Mucosa of gallbladder (tissue), 1 donor: ENCODE measurements at regions not wholly inside any gene's neighbourhood (a gene's known extent, or its start where the extent isn't known, plus 50 kb on each side); places are given as distances from the start of the nearest gene placed in this dataset.

Source experiments
- DNase-seq: peaks from one replicate; pipeline ENCODE4 v3.0.0-alpha.2; 2020; ENCODE audit warnings: low spot score
- donor health status: DM: no; HTN: no; CAD: no.

DNA sequence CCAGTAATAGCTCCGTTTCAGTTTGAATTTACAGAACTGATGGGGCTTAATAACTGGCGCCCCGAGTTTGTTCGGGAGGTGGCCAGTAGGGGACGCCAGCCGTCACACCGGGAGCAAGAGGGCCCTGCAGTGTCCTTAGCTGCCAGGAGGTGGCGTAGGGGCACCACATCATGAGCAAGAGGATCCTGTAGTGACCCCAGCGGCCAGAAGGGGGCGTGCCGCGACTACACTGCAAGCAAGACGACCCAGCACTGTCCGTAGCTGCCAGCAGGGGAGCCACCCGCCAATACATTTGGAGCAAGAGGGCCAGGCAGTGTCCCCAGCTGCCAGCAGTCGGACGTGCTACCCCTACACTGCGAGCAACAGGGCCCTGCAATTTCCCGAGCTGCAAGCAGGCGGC, 663.7 kb upstream of the B3GAT1 start:
- peak; percentile 17 for DNase-seq

DNA sequence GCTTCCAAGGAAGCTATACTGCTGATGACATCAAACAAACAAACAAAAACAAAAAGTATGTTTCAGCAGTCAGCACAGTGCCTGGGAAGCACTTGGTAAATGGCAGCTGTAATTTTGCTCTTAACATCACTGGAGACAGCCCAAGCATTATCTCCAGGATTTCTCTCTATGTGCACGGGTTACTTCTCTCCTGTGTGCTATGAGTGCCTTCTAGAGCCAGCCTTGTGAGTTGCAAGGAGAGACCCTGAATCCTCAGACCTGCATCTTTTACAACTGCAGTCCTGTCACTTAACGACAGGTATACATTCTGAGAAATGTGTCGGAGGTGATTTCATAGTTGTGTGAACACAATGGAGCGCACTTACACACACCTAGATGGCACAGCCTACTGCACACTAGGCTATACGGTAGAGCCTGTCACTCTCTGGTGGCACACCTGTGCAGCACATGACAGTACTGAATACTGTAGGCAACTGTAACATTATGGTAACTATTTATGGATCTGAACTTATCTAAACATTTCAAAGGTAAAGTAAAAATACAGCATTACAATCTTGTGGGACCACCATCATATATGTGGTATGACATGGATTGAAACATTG, 662.5 kb upstream of the B3GAT1 start:
- DNase-seq, result no peak

DNA sequence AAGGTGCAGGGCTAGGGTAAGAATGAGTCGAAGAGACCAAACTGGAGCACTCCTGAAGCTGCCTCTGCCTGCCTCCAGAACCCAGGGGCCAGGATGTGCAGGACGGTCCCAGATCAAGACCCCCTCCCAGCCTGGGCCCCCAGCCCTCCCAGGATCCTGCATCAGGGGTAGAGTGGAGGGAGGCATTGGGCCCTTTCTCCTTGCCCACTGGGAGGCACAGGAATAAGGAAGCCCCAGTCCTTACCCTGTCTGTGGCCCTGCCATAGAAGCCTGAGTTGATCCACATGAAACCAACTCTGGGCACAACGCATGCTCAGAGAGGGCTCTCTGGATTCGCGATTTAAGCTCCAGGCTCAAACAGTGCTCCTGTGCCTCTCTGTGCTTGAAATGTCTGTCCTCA, 661.8 kb upstream of the B3GAT1 start:
- no peak for DNase-seq

DNA sequence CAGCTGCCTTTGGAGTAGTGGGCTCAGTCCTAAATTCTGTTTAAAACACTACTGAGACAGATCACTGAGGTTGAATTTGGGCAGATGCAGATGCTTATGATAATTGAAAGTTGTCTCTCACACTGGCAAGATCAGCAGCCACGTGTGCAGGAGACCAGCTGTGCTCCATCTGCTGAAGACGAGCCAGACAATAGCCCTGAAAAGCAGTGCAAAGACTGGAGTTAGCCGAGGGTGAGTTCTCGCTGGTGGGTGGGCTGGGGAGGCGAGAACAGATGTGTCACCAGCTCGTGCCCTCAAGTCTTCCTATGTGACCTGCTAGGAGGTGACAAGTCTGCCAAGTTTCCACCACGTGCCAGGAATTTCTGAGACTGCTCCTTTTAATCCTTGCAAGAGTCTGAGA, 661.3 kb upstream of the B3GAT1 start:
- DNase-seq, result no peak

DNA sequence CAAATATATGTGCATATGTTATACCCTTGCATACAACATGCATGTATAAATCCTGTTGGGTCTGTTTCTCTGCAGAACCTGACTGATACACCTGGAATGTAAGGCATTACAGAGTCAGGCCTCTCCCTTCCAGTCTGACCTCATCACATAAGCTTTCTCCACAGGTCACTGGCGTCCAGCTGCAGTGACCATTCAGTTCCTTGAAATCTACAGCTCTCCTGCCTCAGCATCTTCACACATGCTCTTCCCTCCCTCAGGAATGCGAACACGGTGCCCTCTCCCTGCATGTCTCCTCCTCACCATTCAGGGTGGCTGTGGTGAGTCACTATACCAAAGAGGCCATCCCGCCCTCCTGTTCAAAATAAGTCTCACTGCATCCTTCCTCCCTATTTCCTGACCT, 657.8 kb upstream of the B3GAT1 start:
- DNase-seq, result no peak

DNA sequence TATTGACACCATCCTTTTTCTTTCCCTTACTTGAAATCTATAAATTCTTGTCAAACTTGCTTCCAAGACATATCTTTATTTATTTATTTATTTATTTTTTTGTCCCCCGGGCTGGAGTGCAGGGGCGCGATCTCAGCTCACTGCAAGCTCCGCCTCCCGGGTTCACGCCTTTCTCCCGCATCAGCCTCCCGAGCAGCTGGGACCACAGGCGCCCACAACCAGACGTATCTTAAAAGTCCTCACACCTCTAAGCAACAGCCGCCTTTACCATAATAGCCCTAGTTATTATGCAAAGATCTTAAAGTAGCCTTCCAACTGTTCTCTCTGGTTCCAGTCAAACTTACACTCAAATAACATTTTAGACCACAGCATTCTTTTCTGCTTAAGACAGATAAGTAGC, 657.0 kb upstream of the B3GAT1 start:
- DNase-seq, result no peak

DNA sequence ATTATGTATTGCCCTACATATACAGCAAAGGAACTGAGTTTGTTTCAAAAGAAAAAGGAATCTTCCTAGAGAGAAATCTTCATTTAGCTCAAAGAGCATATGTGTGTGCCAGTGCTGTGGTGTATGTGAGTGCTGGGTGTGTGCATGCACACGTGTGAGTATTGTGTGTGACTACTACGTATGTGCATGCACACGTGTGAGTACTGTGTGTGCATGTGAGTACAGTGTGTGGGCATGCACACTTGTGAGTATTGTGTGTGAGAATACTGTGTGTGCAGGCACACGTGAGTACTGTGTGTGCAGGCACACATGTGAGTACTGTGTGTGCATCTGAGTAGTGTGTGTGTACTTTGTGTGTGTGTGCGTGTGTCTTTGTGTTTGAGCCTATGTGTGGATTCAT, 651.0 kb upstream of the B3GAT1 start:
- DNase-seq, result no peak

DNA sequence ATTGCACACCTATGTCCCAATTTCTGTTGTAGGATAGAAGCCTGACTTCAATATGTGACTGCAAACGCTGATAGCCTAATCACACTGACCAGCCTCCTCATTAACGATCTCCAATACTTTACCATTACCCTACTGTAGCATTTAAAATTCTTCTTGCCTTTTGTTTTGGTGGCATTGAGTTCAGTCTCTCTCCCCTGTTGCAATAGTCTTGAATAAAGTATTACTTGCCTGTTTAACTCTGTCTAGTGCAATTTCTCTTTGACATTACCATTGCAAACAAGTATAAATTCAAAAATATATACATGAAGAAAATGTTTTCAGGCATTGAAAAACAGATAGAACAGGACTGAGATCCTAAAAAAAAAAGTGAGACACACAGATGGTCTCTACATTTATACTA, 649.1 kb upstream of the B3GAT1 start:
- no peak for DNase-seq

DNA sequence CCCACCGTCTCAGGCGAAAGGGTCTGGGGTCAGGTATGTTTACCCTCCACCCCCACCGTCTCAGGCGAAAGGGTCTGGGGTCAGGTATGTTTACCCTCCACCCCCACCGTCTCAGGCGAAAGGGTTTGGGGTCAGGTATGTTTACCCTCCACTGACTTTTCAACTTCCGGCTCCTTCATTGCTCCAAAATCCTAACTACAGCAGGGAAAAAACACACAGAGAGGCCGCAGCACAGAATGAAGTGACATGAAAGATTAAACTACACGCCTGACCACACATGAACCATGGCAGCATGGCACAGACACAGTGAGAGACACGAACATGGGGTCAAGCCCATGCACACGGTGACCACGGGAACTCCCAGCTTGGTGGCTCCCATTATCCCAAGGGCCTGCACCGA, 634.9 kb upstream of the B3GAT1 start:
- no peak for DNase-seq

DNA sequence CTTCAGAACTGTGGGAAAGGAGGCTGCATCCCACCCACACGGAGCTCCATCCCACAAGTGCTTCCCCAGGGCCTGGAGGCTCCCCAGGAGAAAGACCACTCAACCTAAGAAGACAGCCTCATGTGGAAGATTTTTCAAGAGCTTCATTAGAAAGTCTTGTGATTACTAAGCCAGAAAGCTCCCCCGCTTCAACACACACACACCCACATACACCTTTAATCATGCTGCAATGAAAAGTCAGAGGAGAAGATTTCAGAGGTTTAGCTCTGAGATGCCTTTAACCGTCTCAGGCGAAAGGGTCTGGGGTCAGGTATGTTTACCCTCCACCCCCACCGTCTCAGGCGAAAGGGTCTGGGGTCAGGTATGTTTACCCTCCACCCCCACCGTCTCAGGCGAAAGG, 634.5 kb upstream of the B3GAT1 start:
- no peak for DNase-seq

DNA sequence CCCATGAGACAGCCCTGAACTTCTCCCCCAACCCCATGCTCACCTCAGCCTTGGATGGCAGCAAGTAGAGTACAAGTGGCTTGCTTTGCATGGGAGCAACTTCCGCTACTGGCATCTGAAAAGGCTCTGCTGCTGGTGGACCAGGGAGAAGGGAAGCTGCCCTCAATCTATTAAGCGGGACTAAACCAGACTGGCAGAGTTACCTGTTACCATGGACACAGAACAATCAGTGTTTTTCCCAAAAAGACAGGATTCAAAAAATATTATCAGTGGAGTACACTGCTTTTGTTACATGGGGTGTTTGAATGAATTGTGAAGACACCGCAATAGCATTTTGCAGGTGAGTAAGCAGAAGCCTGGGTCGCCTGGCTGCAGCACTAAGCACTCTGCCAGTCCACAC, 631.4 kb upstream of the B3GAT1 start:
- no peak for DNase-seq

DNA sequence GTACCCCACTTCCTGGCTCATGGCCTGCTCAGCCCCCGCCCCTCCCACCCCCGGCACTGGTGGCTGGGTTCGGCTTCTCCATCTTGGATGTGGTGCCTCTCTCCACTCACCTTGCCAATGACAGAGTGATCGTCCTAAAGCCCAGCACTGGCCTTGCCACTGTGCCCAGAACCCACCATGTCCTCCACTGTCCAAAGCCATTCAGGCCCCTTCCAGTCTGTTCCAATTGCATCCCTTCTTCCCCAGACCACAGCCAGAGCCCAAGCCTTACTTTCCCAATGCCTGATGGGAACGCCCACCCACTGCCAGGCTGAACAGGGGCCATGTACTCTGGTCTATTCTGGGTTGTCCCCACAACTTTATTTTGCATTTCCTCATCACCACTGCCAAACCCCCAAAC, 625.8 kb upstream of the B3GAT1 start:
- DNase-seq, result no peak

DNA sequence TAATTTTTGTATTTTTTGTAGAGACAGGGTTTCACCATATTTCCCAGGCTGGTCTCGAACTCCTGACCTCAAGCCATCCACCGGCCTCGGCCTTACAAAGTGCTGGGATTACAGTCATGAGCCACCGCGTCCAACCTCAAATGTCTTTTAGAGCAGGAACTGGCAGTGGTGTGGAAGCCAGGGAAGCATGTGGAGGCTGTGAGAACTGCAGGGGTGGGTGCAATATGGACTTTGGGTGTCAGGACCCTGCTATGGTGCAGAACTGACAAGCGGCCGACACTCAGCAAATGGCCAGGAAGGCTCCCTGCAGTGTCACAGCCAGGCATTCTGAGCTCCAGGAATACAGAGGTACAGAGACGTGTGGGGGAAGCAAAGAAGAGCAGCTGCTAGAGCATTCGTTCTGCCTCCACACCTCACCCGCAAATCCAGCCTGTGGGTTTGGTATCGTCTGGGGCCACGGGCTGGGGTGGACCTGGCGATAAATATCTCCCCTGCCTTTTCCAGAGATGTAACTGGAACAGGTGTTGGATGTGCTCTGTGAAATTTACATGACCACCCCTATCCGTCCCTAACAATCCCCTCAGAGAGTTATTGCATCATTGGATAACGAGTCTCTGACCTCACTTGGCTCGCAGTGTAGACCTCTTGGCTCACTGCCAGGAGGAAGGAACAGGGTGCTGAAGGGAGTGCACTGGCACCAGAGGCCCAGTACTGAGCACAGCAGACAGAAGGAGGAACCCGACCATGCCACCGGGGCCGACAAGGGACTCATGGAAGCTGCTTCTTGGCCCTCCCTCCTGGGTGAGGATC, 624.7 kb upstream of the B3GAT1 start:
- DNase-seq, result no peak

DNA sequence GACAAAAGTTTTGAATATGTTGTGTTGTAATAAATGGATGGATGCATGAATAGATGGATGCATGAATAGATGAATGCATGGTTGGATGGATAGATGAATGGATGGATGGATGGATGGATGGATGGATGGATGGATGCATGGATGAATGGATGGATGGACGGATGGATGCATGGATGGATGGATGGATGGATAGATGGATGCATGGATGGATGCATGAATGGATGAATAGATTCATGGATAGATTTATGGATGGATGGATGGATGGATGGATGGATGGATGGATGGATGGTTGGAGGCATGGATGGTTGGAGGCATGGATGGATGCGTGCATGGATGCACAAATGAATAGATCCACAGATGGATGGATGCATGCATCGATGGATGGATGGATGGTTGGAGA, 623.2 kb upstream of the B3GAT1 start:
- DNase-seq, result no peak

DNA sequence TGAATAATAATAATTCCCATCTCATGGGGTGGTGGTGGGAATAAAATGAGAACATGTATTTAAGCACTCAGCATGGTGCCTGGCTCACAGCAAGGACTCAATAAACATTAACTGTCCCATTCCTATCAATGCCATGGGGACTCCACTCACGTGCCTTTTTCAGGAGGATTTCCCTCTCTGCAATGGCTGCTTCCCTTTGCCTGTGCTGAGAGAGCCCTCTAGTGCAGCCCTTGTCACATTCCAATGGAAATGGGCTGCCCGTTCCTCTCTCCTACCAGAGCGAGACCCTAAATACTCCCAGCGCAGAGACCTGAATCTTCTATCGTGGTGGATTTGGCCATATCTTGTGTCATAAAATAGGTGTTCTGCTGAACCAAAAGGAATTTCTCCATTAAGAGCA, 621.5 kb upstream of the B3GAT1 start:
- no peak for DNase-seq

DNA sequence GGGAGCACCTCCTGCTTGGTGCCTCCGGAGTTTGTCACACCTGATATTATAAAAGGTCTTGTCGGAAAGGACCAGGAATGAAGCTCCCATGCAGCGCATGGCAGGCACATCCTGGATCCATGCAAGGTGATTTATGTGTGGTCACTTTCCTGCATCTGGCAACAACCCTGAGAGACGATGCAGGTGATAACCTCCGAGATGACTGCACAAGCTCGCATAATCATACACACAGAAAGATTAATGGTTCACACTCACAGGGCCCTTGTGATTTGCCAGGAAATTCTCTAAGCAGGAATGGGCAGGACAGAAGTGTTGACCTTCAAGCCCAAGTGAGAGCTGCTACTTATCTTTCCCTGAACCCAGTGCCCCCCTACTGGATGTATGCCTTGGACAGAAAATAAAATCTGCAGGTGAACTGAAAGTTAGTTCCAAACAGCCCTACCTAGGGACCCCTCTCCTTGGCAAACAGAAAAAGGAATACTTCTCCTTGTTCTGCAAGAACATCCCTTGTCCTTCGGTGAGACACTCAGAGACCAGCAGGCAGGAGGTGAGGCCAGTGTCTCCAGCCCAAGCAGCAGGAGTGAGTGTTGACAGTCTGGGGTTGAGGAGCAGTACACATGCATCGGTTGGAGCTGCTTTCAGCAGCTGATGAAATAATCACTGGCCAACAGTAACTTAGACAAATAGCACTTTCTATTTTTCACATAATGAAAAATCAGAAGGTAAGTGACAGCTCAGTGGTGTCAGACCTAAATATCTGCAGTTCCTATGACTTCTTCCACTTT, 619.4 kb upstream of the B3GAT1 start:
- DNase-seq, result no peak

DNA sequence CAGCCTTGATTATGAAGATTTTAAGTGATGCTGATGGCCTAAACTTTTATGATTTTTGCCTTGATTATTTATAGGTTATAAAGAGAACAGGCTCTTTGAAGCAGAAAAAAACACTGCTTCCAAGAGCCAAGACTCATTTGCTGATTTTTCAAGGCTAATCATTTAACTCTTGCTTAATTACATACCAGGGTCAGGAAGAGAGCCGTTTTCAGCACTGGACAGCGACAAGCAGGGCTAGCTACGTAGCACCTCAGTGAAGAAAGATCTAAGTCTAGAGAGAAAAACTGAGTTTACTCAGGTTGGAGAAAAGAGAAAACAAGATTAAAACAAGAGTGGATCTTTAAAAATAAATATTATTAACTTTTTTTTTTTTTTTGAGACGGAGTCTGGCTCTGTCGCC, 615.4 kb upstream of the B3GAT1 start:
- peak; percentile 62 for DNase-seq

DNA sequence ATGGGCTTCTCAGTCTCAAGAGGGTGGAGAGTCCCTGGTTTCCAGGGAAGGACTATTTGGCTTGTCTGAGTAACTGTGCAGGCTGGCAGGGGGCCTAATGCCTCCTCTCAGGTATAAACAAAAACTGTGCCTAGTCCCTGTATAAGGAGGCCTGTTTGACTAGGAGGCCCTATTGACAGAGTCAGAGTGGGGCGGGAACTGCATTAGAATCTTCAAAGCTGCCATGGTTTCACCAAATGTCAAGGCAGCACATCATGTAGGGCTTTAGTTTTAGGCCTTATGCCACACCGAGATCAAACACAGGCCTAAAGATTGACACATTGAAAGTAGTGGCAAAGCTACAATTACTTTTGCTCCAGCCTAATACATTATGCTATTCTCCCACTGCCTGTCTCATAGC, 611.5 kb upstream of the B3GAT1 start:
- no peak for DNase-seq

DNA sequence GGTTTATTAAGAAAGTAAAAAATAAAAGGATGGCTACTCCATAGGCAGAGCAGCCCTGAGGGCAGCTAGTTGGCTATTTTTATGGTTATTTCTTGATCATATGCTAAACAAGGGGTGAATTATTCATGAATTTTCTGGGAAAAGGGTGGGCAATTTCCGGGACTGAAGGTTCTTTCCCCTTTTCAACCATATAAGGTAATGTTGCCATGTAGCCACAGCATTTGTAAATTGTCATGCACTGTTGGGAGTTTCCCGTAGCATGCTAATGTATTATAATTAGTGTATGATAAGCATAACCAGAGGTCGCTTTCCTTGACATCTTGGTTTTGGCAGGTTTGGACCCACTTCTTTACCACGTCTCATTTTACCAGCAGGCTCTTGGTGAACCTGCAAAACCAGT, 610.4 kb upstream of the B3GAT1 start:
- DNase-seq, result no peak

DNA sequence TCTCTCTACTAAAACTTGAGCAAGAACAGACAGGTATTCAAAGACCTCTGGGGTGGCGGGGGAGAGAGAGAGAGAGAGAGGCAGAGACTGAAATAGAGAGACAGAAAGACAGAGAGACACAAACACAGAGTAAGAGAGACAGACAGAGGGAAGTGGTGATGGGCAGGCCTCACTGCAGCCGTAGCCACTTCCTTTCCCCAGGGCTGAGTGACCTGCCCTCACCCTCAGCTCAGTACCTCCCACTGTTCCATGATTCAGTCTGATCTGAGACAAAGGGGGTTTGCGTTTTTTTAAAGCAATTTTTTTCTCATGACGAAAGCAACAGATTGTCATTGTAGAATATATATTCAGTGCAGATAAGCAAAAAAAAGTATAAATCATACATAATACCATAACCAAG, 607.9 kb upstream of the B3GAT1 start:
- DNase-seq, result no peak

DNA sequence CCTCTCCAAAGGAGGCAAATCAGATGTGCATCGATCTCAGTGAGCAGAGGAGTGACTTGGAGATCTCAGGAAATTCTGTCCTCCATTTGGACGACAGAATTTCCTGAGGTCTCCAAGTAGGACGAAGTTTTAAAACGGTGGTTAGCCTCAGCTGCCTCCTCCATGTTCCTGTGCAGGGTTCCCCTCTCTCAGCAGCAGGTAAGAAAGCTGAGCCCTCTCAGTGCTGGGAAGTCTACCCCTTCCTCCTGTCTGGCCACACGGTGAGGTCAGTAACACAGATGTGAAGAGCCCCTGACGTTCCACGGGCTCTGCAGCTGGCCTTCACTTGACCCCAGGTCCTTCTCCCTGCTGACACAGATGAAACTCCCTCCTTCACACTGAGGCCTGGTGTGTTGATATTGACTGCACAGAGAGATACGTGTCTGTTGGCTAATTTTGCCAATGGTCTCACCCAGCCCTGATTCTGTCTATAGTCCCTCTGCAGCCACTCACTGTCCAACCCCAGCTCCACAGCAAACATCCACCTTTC, 607.4 kb upstream of the B3GAT1 start:
- no peak for DNase-seq

DNA sequence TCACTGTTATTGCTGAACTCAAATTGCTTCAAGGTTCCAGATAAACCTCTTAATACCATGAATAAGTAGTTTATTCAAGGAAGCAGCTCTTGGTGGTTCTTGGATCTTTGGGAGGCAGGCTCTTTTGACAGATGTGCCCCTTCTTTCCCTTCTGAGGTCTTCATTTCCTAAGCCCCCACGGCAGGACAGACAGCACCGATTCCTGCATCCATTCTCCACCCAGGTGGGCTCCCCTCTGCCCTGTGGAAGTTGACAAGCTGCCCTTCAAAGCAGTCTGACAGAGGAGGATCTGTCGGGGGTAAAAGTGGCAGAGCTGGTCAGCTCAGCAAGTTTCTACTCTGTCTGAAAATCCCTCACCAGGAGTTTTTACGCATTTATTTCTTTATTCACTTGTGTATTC, 605.3 kb upstream of the B3GAT1 start:
- no peak for DNase-seq

DNA sequence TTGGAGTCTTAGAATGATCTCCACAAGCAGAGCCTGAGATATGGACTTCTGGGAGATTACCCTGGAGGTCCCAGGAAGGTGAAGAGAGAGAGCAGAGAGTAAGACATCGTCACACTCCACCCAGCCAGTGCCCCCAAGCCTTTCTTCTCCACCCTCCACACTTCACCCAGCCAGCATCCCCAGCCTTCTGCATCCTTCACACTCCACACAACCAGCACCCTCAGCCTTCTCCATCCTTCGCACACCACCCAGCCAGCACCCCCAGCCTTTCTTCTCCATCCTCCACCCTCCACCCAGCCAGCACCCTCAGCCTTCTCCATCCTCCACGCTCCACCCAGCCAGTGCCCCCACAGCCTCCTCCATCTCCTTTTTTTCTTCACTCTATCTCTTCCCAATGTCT, 603.9 kb upstream of the B3GAT1 start:
- DNase-seq, result no peak
